ENCODE measurements at regions not wholly inside any gene's neighbourhood (a gene's known extent, or its start where the extent isn't known, plus 50 kb on each side); places are given as distances from the start of the nearest gene placed in this dataset.

- Histone ChIP-seq H3K4me1 (replicated peaks; ENCODE audit: insufficient read depth) (no peaks in the 10 kb centered on the region), H3K27me3 (ENCODE audit: insufficient read depth, low read depth) (peaks cover 53% of the 10 kb centered on the region), H3F3A (ENCODE audit: insufficient read depth, low read depth) (no peaks in the 10 kb centered on the region), H3K27ac (no peak overlapping the region), H3K36me3 (ENCODE audit: low read depth) (no peaks in the 10 kb centered on the region), H3K9me2 (ENCODE audit: insufficient read depth) (no peaks in the 10 kb centered on the region; the same call in 1 of the 2 replicates), H2AFZ (no peak overlapping the region), H3K4me2 (no peak overlapping the region), H3K79me2 (ENCODE audit: low read depth) (no peaks in the 10 kb centered on the region), H4K20me1 (ENCODE audit: insufficient read depth) (no peaks in the 10 kb centered on the region), H3K9me3 (ENCODE audit: insufficient read depth, low read depth) (no peaks in the 10 kb centered on the region), H3K4me3 (no peak overlapping the region)
- DNase-seq = no peak
- BruUV-seq (replicated peaks) = no TSS peak
- TF ChIP-seq CTCF (conservative IDR thresholded peaks at IDR 0.05) (no peak), EZH2 (IDR thresholded peaks at IDR 0.05; ENCODE audit: low read depth) (no peak)
- ChIA-PET CTCF (no interaction called here), POLR2A (ENCODE audit: unreplicated experiment) (no interaction called here)
- intact Hi-C loops (cut with micrococcal nuclease; ENCODE audit: unreplicated experiment) = no loop called here
Measured at GRCh38 chr1:63069214-63069613, 253.2 kb upstream of the FOXD3 start.

GRCh38 chr1:63073309-63074306, 248.8 kb upstream of the FOXD3 start:
- no peak for DNase-seq
- H3F3A ChIP-seq (ENCODE audit: insufficient read depth, low read depth) = no peaks in the 10 kb centered on the region
- H3K4me1 ChIP-seq (replicated peaks; ENCODE audit: insufficient read depth) = no peaks in the 10 kb centered on the region
- no peak overlapping the region for H3K27ac ChIP-seq
- no peak overlapping the region for H2AFZ ChIP-seq
- intact Hi-C loops (cut with micrococcal nuclease; ENCODE audit: unreplicated experiment) = no loop called here
- H3K4me2 ChIP-seq = no peak overlapping the region
- H4K20me1 ChIP-seq (ENCODE audit: insufficient read depth) = no peaks in the 10 kb centered on the region
- no peak overlapping the region for H3K4me3 ChIP-seq
- H3K27me3 ChIP-seq (ENCODE audit: insufficient read depth, low read depth) = peaks cover 71% of the 10 kb centered on the region
- TF ChIP-seq EZH2 (IDR thresholded peaks at IDR 0.05; ENCODE audit: low read depth) (no peak), CTCF (conservative IDR thresholded peaks at IDR 0.05) (no peak)
- CTCF ChIA-PET = no interaction called here
- POLR2A ChIA-PET (ENCODE audit: unreplicated experiment) = no interaction called here
- no peaks in the 10 kb centered on the region; the same call in 1 of the 2 replicates for H3K9me3 ChIP-seq (ENCODE audit: insufficient read depth, low read depth)
- BruUV-seq (replicated peaks) = no TSS peak
- H3K36me3 ChIP-seq (ENCODE audit: low read depth) = no peaks in the 10 kb centered on the region
- no peaks in the 10 kb centered on the region for H3K9me2 ChIP-seq (ENCODE audit: insufficient read depth)
- no peaks in the 10 kb centered on the region for H3K79me2 ChIP-seq (ENCODE audit: low read depth)

- H3K27me3 ChIP-seq (ENCODE audit: insufficient read depth, low read depth) = peaks cover 66% of the 10 kb centered on the region
Measured at GRCh38 chr1:63074321-63074720, 248.0 kb upstream of the FOXD3 start.

More at GRCh38 chr1:63074321-63074720, 248.0 kb upstream of the FOXD3 start:
- Histone ChIP-seq H3K36me3 (ENCODE audit: low read depth) (no peaks in the 10 kb centered on the region), H3K4me3 (no peak overlapping the region), H2AFZ (no peak overlapping the region), H3F3A (ENCODE audit: insufficient read depth, low read depth) (no peaks in the 10 kb centered on the region), H3K9me2 (ENCODE audit: insufficient read depth) (no peaks in the 10 kb centered on the region), H4K20me1 (ENCODE audit: insufficient read depth) (no peaks in the 10 kb centered on the region), H3K9me3 (ENCODE audit: insufficient read depth, low read depth) (no peaks in the 10 kb centered on the region; the same call in 1 of the 2 replicates), H3K27ac (no peak overlapping the region), H3K79me2 (ENCODE audit: low read depth) (no peaks in the 10 kb centered on the region), H3K4me2 (no peak overlapping the region), H3K4me1 (replicated peaks; ENCODE audit: insufficient read depth) (no peaks in the 10 kb centered on the region)
- POLR2A ChIA-PET (ENCODE audit: unreplicated experiment) = no interaction called here
- BruUV-seq (replicated peaks) = no TSS peak
- CTCF ChIA-PET = no interaction called here
- intact Hi-C loops (cut with micrococcal nuclease; ENCODE audit: unreplicated experiment) = no loop called here
- TF ChIP-seq EZH2 (IDR thresholded peaks at IDR 0.05; ENCODE audit: low read depth) (no peak), CTCF (conservative IDR thresholded peaks at IDR 0.05) (no peak)
- no peak for DNase-seq
